ENCODE measurements at regions not wholly inside any gene's neighbourhood (a gene's known extent, or its start where the extent isn't known, plus 50 kb on each side); places are given as distances from the start of the nearest gene placed in this dataset.

DNA sequence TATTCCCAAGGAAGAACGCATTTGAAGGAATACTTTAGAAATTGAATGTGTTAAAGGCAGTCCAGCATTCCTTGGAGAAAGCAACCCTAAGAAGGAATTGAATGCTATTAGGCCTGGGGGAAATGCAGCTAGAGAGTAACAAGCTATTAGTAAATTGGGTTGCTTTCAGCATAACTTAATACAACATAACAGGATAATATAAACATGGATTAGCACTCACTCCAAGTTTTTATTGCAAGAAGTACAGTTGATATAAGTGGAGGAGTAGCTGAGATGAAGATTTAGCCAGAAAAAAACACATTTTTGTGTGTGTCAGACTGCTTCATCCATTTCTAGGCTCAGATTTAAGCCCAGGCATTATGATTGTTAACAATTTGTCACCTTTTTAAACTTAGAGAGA lies 314.6 kb downstream of the MEIS1 start:
- Histone ChIP-seq H3K4me2 (ENCODE audit: insufficient read depth, insufficient read length, low read length) (no peak overlapping the region), H4K91ac (ENCODE audit: insufficient read length, low read depth, low read length) (no peak overlapping the region), H3K4me1 (ENCODE audit: insufficient read depth, low read length) (no peaks in the 10 kb centered on the region), H4K20me1 (ENCODE audit: control insufficient read depth, insufficient read depth, insufficient read length) (no peaks in the 10 kb centered on the region), H2AK5ac (ENCODE audit: insufficient read length, low read length) (no peak overlapping the region), H3T11ph (ENCODE audit: low read length) (no peak overlapping the region), H3K27me3 (ENCODE audit: insufficient read depth, low read length) (no peaks in the 10 kb centered on the region), H3K9me3 (ENCODE audit: control insufficient read depth, low read depth, low read length) (no peaks in the 10 kb centered on the region), H3K79me2 (ENCODE audit: insufficient read depth, low read length) (no peaks in the 10 kb centered on the region), H4K5ac (ENCODE audit: insufficient read length, low read depth, low read length) (no peak overlapping the region), H3K79me1 (ENCODE audit: insufficient read depth, low read depth, low read length, poor library complexity, severe bottlenecking) (no peaks in the 10 kb centered on the region), H2AFZ (ENCODE audit: low read length) (no peak overlapping the region), H3K27ac (ENCODE audit: insufficient read length, low read depth, low read length) (no peak overlapping the region), H2BK120ac (ENCODE audit: low read depth, low read length, poor library complexity, severe bottlenecking) (no peak overlapping the region), H3K23me2 (ENCODE audit: insufficient read length, low read depth, low read length, poor library complexity, severe bottlenecking) (no peaks in the 10 kb centered on the region), H4K8ac (replicated peaks; ENCODE audit: insufficient read length, low read depth, low read length) (no peak overlapping the region), H3K14ac (ENCODE audit: insufficient read depth, low read length) (no peak overlapping the region), H3K18ac (ENCODE audit: insufficient read length, low read depth, low read length) (no peak overlapping the region), H2BK12ac (ENCODE audit: insufficient read length, low read depth, low read length) (no peak overlapping the region), H3K23ac (ENCODE audit: insufficient read length, low read depth, low read length) (no peak overlapping the region), H2BK5ac (ENCODE audit: insufficient read length, low read length) (no peak overlapping the region), H2BK15ac (ENCODE audit: low read depth, low read length) (no peak overlapping the region), H2BK20ac (ENCODE audit: low read depth, low read length, poor library complexity, severe bottlenecking) (no peak overlapping the region), H3K56ac (ENCODE audit: insufficient read length, low read depth, low read length) (no peak overlapping the region), H3K9ac (ENCODE audit: extremely low read depth, insufficient read length, low read length) (no peak overlapping the region), H3K4ac (ENCODE audit: low read depth, low read length) (no peak overlapping the region)
- Mint-ChIP-seq H3K4me1 (peaks cover 0 to 6% of the 10 kb centered on the region in 2 experiments; a peak in 2 of 4 replicates), H3K4me3 (no peak overlapping the region), H3K27me3 (ENCODE audit: low read depth) (no peaks in the 10 kb centered on the region), H3K27ac (no peak overlapping the region), H3K36me3 (ENCODE audit: insufficient read depth in 1 of 3, low read depth in 3 of 3) (no peaks in the 10 kb centered on the region), H3K9me3 (no peaks in the 10 kb centered on the region)
- no peak for DNase-seq
- WGBS (ENCODE audit: extremely low coverage, insufficient read length, low lambda C conversion rate), result no CpG with 5 or more reads among the region's 1 CpG
- TF ChIP-seq, protein P1, sequence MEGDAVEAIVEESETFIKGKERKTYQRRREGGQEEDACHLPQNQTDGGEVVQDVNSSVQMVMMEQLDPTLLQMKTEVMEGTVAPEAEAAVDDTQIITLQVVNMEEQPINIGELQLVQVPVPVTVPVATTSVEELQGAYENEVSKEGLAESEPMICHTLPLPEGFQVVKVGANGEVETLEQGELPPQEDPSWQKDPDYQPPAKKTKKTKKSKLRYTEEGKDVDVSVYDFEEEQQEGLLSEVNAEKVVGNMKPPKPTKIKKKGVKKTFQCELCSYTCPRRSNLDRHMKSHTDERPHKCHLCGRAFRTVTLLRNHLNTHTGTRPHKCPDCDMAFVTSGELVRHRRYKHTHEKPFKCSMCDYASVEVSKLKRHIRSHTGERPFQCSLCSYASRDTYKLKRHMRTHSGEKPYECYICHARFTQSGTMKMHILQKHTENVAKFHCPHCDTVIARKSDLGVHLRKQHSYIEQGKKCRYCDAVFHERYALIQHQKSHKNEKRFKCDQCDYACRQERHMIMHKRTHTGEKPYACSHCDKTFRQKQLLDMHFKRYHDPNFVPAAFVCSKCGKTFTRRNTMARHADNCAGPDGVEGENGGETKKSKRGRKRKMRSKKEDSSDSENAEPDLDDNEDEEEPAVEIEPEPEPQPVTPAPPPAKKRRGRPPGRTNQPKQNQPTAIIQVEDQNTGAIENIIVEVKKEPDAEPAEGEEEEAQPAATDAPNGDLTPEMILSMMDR (conservative IDR thresholded peaks at IDR 0.05), result no peak

All from H9 (cell line).